ENCODE measurements at regions not wholly inside any gene's neighbourhood (a gene's known extent, or its start where the extent isn't known, plus 50 kb on each side); places are given as distances from the start of the nearest gene placed in this dataset.

GRCh38 chr2:58508006-58508405, 266.9 kb upstream of the FANCL start:
- TF ChIP-seq CTCF (IDR thresholded peaks at IDR 0.05; ENCODE audit: low read depth, low read length), result no peak
- H3K36me3 ChIP-seq, result no peaks in the 10 kb centered on the region
- no peaks in the 10 kb centered on the region for H3K9me3 ChIP-seq (ENCODE audit: severe bottlenecking)
- H3K4me3 ChIP-seq (ENCODE audit: low read depth, low read length), result no peak overlapping the region
- no peak overlapping the region for H3K27ac ChIP-seq
- no peaks in the 10 kb centered on the region for H3K27me3 ChIP-seq (ENCODE audit: insufficient read depth, low read depth, severe bottlenecking)
- DNase-seq, result no peak

GRCh38 chr2:58503918-58504317, 262.8 kb upstream of the FANCL start:
- Histone ChIP-seq H3K36me3 (no peaks in the 10 kb centered on the region), H3K4me3 (ENCODE audit: low read depth, low read length) (no peak overlapping the region), H3K9me3 (ENCODE audit: severe bottlenecking) (no peaks in the 10 kb centered on the region), H3K27me3 (ENCODE audit: insufficient read depth, low read depth, severe bottlenecking) (no peaks in the 10 kb centered on the region), H3K27ac (no peak overlapping the region)
- no peak for TF ChIP-seq CTCF (IDR thresholded peaks at IDR 0.05; ENCODE audit: low read depth, low read length)
- DNase-seq, result no peak

GRCh38 chr2:58502931-58503330, 261.8 kb upstream of the FANCL start:
- no peak for DNase-seq
- Histone ChIP-seq H3K36me3 (no peaks in the 10 kb centered on the region), H3K4me3 (ENCODE audit: low read depth, low read length) (no peak overlapping the region), H3K27me3 (ENCODE audit: insufficient read depth, low read depth, severe bottlenecking) (no peaks in the 10 kb centered on the region), H3K9me3 (ENCODE audit: severe bottlenecking) (no peaks in the 10 kb centered on the region), H3K27ac (no peak overlapping the region)
- TF ChIP-seq CTCF (IDR thresholded peaks at IDR 0.05; ENCODE audit: low read depth, low read length), result no peak

- TF ChIP-seq CTCF (IDR thresholded peaks at IDR 0.05; ENCODE audit: low read depth, low read length), result no peak
- no peaks in the 10 kb centered on the region for H3K27me3 ChIP-seq (ENCODE audit: insufficient read depth, low read depth, severe bottlenecking)
- no peak for DNase-seq
Measured at GRCh38 chr2:58501371-58502160, 260.4 kb upstream of the FANCL start.

GRCh38 chr2:58497168-58497567, 256.0 kb upstream of the FANCL start:
- Histone ChIP-seq H3K4me3 (ENCODE audit: low read depth, low read length) (no peak overlapping the region), H3K9me3 (ENCODE audit: severe bottlenecking) (no peaks in the 10 kb centered on the region), H3K27me3 (ENCODE audit: insufficient read depth, low read depth, severe bottlenecking) (no peaks in the 10 kb centered on the region), H3K36me3 (no peaks in the 10 kb centered on the region), H3K27ac (no peak overlapping the region)
- no peak for TF ChIP-seq CTCF (IDR thresholded peaks at IDR 0.05; ENCODE audit: low read depth, low read length)
- no peak for DNase-seq

More at GRCh38 chr2:58501371-58502160, 260.4 kb upstream of the FANCL start:
- H3K4me3 ChIP-seq (ENCODE audit: low read depth, low read length), result no peak overlapping the region
- H3K36me3 ChIP-seq, result no peaks in the 10 kb centered on the region
- no peaks in the 10 kb centered on the region for H3K9me3 ChIP-seq (ENCODE audit: severe bottlenecking)
- H3K27ac ChIP-seq, result no peak overlapping the region

DNA sequence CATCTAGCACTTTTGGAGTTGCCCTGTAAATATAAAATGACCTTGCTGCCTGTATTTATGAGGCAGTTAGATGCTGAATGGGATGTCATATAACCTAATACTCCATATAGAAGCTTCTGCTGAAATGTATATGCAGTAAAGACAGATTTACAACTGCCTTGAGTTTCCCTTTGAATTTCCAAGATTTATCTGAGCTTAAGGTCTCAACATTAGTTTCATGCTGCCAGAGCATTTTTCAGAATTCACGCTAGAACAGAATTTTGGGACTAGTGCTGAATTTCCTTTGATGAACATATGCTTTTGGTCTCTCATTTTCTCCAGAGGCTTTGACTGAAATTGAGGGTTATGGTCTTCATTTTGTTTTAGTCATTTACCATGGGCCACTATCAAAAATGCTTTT, 254.7 kb upstream of the FANCL start:
- Histone ChIP-seq H3K27ac (no peak overlapping the region), H3K9me3 (ENCODE audit: severe bottlenecking) (no peaks in the 10 kb centered on the region), H3K27me3 (ENCODE audit: insufficient read depth, low read depth, severe bottlenecking) (no peaks in the 10 kb centered on the region), H3K4me3 (ENCODE audit: low read depth, low read length) (no peak overlapping the region), H3K36me3 (no peaks in the 10 kb centered on the region)
- no peak for DNase-seq
- no peak for TF ChIP-seq CTCF (IDR thresholded peaks at IDR 0.05; ENCODE audit: low read depth, low read length)

Measured in WERI-Rb-1 (cell line).